Heart left ventricle (tissue), 13 donors: ENCODE measurements at regions not wholly inside any gene's neighbourhood (a gene's known extent, or its start where the extent isn't known, plus 50 kb on each side); places are given as distances from the start of the nearest gene placed in this dataset.

Experiments
- POLR2A ChIP-seq, 2 donors: fragments of 450-650 bp; IDR thresholded peaks; one replicate each; pipeline ENCODE4 v1.6.1; 2017; ENCODE audit warnings: antibody characterized with exemption in 2 of 2, mild to moderate bottlenecking in 2 of 2, moderate library complexity in 2 of 2
- TF ChIP-seq, protein P1 (sequence below), 12 donors: fragments of 200-600 bp; sonication (generic) in 4 of 12; IDR thresholded peaks; one replicate each; pipeline versions ENCODE4 v1.5.0 to v1.8.0; 2018 to 2022; ENCODE audit warnings: antibody characterized with exemption in 12 of 12, mild to moderate bottlenecking in 5 of 12
- donor health status: ischemic (EF 13 %, LVEDD 7.1; RV severe dilation, severe dysfunction).
- donor health status: DM: no; HTN: yes; CAD: no.
- donor health status: DM: no; HTN: no; CAD: no.
- donor health status: ischemic (EF 25% LVEDD 6.9; RV normal size, moderate dysfunction).
- donor health status: ischemic (EF 25% LVEDD 5.7; RV mildly dilated, moderate dysfunction).
- donor health status: ischemic (EF 35%, LVEDD 5.7; RV mildly dilated, moderate dysfunction).
- donor health status: nonischemic (EF 11% LVEDD 7.7; RV severe dilation, severe dysfunction).
- donor health status: DM: yes; HTN: yes; CAD: no.
- donor health status: PGD.
- donor health status: ischemic (EF 29% LVEDD 5.4; RV normal size, mild dysfunction).
- donor health status: nonischemic (EF 23%, LVEDD 6.1; RV moderate dilation, normal function).

DNA sequence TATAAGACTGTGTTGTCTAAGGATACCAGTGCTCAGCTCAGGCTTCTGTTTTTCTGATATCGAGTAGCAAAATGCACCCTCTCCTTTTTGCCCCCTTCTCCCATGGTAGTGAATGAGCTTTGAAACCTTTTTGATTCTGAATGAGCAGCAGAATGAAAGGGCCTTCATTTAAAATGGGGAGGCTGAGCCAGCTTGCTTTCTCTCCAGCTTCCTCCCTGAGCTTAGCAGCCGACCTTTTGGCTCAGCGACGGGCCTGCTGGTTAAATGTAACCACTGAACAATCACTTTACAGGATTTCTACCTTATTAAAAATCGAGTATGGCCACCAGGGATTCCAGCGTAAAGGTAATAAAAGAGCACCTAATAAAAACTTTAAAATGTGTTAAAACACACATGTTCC is 133.7 kb upstream of the SPACA1 start:
- TF ChIP-seq, protein P1, sequence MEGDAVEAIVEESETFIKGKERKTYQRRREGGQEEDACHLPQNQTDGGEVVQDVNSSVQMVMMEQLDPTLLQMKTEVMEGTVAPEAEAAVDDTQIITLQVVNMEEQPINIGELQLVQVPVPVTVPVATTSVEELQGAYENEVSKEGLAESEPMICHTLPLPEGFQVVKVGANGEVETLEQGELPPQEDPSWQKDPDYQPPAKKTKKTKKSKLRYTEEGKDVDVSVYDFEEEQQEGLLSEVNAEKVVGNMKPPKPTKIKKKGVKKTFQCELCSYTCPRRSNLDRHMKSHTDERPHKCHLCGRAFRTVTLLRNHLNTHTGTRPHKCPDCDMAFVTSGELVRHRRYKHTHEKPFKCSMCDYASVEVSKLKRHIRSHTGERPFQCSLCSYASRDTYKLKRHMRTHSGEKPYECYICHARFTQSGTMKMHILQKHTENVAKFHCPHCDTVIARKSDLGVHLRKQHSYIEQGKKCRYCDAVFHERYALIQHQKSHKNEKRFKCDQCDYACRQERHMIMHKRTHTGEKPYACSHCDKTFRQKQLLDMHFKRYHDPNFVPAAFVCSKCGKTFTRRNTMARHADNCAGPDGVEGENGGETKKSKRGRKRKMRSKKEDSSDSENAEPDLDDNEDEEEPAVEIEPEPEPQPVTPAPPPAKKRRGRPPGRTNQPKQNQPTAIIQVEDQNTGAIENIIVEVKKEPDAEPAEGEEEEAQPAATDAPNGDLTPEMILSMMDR (IDR thresholded peaks at IDR 0.05), result no peak
- no peak for TF ChIP-seq POLR2A (IDR thresholded peaks at IDR 0.05)
